ENCODE measurements at regions not wholly inside any gene's neighbourhood (a gene's known extent, or its start where the extent isn't known, plus 50 kb on each side); places are given as distances from the start of the nearest gene placed in this dataset.
"Not testable (repeated sequence)": the region's sequence is repeated elsewhere in the genome, so short reads cannot be mapped to it uniquely, and the experiment has no call there.

GRCh38 chr6:78515271-78515670 is 352.1 kb upstream of the IRAK1BP1 start:
- no peak for DNase-seq

- no peak for DNase-seq
These were observed 350.0 kb upstream of the IRAK1BP1 start for GRCh38 chr6:78517399-78517798.

- no peak for DNase-seq
These were observed 343.7 kb upstream of the IRAK1BP1 start for GRCh38 chr6:78523622-78524021.

- no peak for DNase-seq
These were observed 341.4 kb upstream of the IRAK1BP1 start for GRCh38 chr6:78525976-78526375.

- no peak for DNase-seq
These were observed 340.9 kb upstream of the IRAK1BP1 start for GRCh38 chr6:78526432-78526831.

- DNase-seq: no peak
These were observed 338.4 kb upstream of the IRAK1BP1 start for GRCh38 chr6:78528926-78529325.

- no peak for DNase-seq
These were observed 337.1 kb upstream of the IRAK1BP1 start for GRCh38 chr6:78530208-78530607.

GRCh38 chr6:78533426-78533825 is 333.9 kb upstream of the IRAK1BP1 start:
- no peak for DNase-seq

- no peak for DNase-seq
These were observed 333.5 kb upstream of the IRAK1BP1 start for GRCh38 chr6:78533876-78534275.

- DNase-seq: no peak
These were observed 329.3 kb upstream of the IRAK1BP1 start for GRCh38 chr6:78538002-78538401.

GRCh38 chr6:78547636-78548035 is 319.7 kb upstream of the IRAK1BP1 start:
- DNase-seq: not testable (repeated sequence)

GRCh38 chr6:78551361-78551760 is 316.0 kb upstream of the IRAK1BP1 start:
- no peak for DNase-seq

- no peak for DNase-seq
These were observed 314.9 kb upstream of the IRAK1BP1 start for GRCh38 chr6:78552435-78552834.

- DNase-seq: no peak
These were observed 313.0 kb upstream of the IRAK1BP1 start for GRCh38 chr6:78554341-78554740.

- DNase-seq: no peak
These were observed 308.3 kb upstream of the IRAK1BP1 start for GRCh38 chr6:78559056-78559455.

GRCh38 chr6:78561015-78561414 is 306.3 kb upstream of the IRAK1BP1 start:
- no peak for DNase-seq

- DNase-seq: no peak
These were observed 301.4 kb upstream of the IRAK1BP1 start for GRCh38 chr6:78565997-78566396.

- DNase-seq: no peak
These were observed 297.3 kb upstream of the IRAK1BP1 start for GRCh38 chr6:78570044-78570443.

GRCh38 chr6:78577585-78577984 is 289.8 kb upstream of the IRAK1BP1 start:
- DNase-seq: no peak

GRCh38 chr6:78578430-78578829 is 288.9 kb upstream of the IRAK1BP1 start:
- no peak for DNase-seq

GRCh38 chr6:78580923-78581322 is 286.4 kb upstream of the IRAK1BP1 start:
- DNase-seq: peak; percentile 49 to 52

GRCh38 chr6:78583079-78583478 is 284.3 kb upstream of the IRAK1BP1 start:
- DNase-seq: no peak

- no peak for DNase-seq
These were observed 277.9 kb upstream of the IRAK1BP1 start for GRCh38 chr6:78589436-78589835.

GRCh38 chr6:78593898-78594667 is 273.3 kb upstream of the IRAK1BP1 start:
- DNase-seq: no peak

GRCh38 chr6:78594668-78595066 is 272.7 kb upstream of the IRAK1BP1 start:
- DNase-seq: no peak

All from Kasumi-1 (cell line).